ENCODE measurements at regions not wholly inside any gene's neighbourhood (a gene's known extent, or its start where the extent isn't known, plus 50 kb on each side); places are given as distances from the start of the nearest gene placed in this dataset.

- no peaks in the 10 kb centered on the region for H3K27me3 Mint-ChIP-seq (ENCODE audit: insufficient read depth)
- Histone ChIP-seq H3K27me3 (ENCODE audit: control insufficient read depth, insufficient read depth, low read length, poor library complexity, severe bottlenecking) (no peaks in the 10 kb centered on the region), H3K4me1 (ENCODE audit: control insufficient read depth, insufficient read depth, low read length) (no peaks in the 10 kb centered on the region), H3K27ac (ENCODE audit: low read depth, low read length) (no peak overlapping the region), H3K9me3 (ENCODE audit: control insufficient read depth, low read length) (no peaks in the 10 kb centered on the region), H3K4me3 (ENCODE audit: low read length) (no peak overlapping the region), H3K9ac (ENCODE audit: extremely low read depth, low read length, poor library complexity, severe bottlenecking) (no peak overlapping the region), H3K36me3 (ENCODE audit: control insufficient read depth, insufficient read depth, low read length) (no peaks in the 10 kb centered on the region)
- no peak overlapping the region for H3K4me3 Mint-ChIP-seq
- WGBS, 2 experiments (ENCODE audit: insufficient coverage in 1 of 2, insufficient read length in 1 of 2), result 82 to 99% methylated on average over 3 of the region's 3 CpGs
- H3K36me3 Mint-ChIP-seq (ENCODE audit: low read depth), result no peaks in the 10 kb centered on the region
- TF ChIP-seq CTCF (conservative IDR thresholded peaks at IDR 0.05), result no peak
- peaks cover 25% of the 10 kb centered on the region for H3K4me1 Mint-ChIP-seq
- no peaks in the 10 kb centered on the region for H3K9me3 Mint-ChIP-seq
- no peak for DNase-seq
- H3K27ac Mint-ChIP-seq, result no peak overlapping the region
Observed at GRCh38 chr11:15602047-15602446, 487.3 kb downstream of the INSC start.

DNA sequence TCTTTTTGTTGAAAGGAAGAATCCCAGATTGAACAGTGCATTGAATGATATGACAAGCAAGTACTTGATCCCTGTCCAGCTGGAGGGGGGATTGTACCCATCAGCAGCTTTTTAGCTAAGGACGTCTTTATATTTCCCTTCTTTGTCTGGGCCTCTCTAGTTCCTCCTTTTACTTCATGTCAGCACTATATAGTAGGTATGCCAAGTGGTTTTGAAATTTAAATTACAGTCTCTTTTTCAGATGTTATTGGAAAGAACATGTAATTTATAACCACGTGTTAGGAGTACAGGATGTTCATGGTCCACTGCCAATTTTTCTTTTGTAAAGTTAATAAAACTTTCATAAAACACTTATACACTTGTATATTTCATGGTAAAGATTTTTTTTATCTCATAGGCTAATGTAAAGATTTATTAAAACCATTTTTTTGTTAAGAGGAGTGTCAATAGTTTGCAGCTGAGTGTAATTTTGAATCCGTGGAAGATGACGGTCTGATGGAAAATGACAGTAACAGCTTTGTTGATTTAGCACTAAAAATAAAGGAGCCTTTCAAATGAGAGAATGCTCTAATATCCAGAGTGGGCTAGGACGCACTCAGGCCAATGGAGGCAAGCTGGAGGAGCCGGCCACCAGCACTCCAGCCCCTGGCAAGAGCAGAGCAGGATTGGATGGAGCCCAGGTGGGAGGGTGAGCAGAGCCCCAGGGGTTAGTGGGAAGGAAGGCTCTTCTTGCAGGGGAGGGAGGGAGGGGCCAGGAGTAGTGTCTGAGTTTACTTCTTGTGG is 488.3 kb downstream of the INSC start:
- Mint-ChIP-seq H3K9me3 (no peaks in the 10 kb centered on the region), H3K4me1 (peaks cover 25% of the 10 kb centered on the region), H3K27me3 (ENCODE audit: insufficient read depth) (no peaks in the 10 kb centered on the region), H3K27ac (no peak overlapping the region), H3K4me3 (no peak overlapping the region), H3K36me3 (ENCODE audit: low read depth) (no peaks in the 10 kb centered on the region)
- Histone ChIP-seq H3K9ac (ENCODE audit: extremely low read depth, low read length, poor library complexity, severe bottlenecking) (no peak overlapping the region), H3K27ac (ENCODE audit: low read depth, low read length) (no peak overlapping the region), H3K4me1 (ENCODE audit: control insufficient read depth, insufficient read depth, low read length) (no peaks in the 10 kb centered on the region), H3K36me3 (ENCODE audit: control insufficient read depth, insufficient read depth, low read length) (no peaks in the 10 kb centered on the region), H3K9me3 (ENCODE audit: control insufficient read depth, low read length) (no peaks in the 10 kb centered on the region), H3K27me3 (ENCODE audit: control insufficient read depth, insufficient read depth, low read length, poor library complexity, severe bottlenecking) (no peaks in the 10 kb centered on the region), H3K4me3 (ENCODE audit: low read length) (no peak overlapping the region)
- DNase-seq, result no peak
- WGBS, 2 experiments (ENCODE audit: insufficient coverage in 1 of 2, insufficient read length in 1 of 2), result 89 to 93% methylated on average over 3 to 6 of the region's 6 CpGs
- no peak for TF ChIP-seq CTCF (conservative IDR thresholded peaks at IDR 0.05)

DNA sequence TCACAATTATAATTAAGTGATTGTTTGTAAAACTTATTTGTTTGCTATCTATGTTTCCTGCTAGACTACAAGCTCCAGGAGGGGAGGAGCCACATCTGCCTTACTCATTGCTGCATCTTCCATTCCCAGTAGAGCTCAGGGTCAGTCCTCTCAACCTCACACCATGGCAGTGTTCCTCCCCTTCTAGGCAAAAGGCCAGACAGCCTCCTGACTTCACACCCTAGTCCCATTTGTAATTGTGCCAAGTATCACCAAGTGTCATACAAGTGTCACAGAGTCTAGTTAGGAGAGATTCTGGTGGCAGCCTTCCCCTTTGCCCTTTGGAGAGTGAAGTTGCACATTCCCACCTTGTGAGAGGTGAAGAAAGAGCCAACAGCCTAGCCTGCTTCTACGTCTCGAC is 490.4 kb downstream of the INSC start:
- H3K4me3 Mint-ChIP-seq, result no peak overlapping the region
- Histone ChIP-seq H3K4me3 (ENCODE audit: low read length) (no peak overlapping the region), H3K27ac (ENCODE audit: low read depth, low read length) (no peak overlapping the region), H3K27me3 (ENCODE audit: control insufficient read depth, insufficient read depth, low read length, poor library complexity, severe bottlenecking) (no peaks in the 10 kb centered on the region), H3K4me1 (ENCODE audit: control insufficient read depth, insufficient read depth, low read length) (no peaks in the 10 kb centered on the region), H3K9ac (ENCODE audit: extremely low read depth, low read length, poor library complexity, severe bottlenecking) (no peak overlapping the region), H3K9me3 (ENCODE audit: control insufficient read depth, low read length) (peaks cover 11% of the 10 kb centered on the region), H3K36me3 (ENCODE audit: control insufficient read depth, insufficient read depth, low read length) (no peaks in the 10 kb centered on the region)
- H3K27me3 Mint-ChIP-seq (ENCODE audit: insufficient read depth), result peaks cover 5% of the 10 kb centered on the region
- peaks cover 4% of the 10 kb centered on the region for H3K9me3 Mint-ChIP-seq
- DNase-seq, result no peak
- H3K4me1 Mint-ChIP-seq, result peaks cover 15% of the 10 kb centered on the region
- no peak overlapping the region for H3K27ac Mint-ChIP-seq
- WGBS, 2 experiments (ENCODE audit: insufficient coverage in 1 of 2, insufficient read length in 1 of 2), result 91 to 100% methylated on average over 2 of the region's 2 CpGs
- no peak for TF ChIP-seq CTCF (conservative IDR thresholded peaks at IDR 0.05)
- no peaks in the 10 kb centered on the region for H3K36me3 Mint-ChIP-seq (ENCODE audit: low read depth)

Measured in endodermal cell (in vitro differentiated cells).